Tibial artery (tissue), 4 donors: ENCODE measurements at regions not wholly inside any gene's neighbourhood (a gene's known extent, or its start where the extent isn't known, plus 50 kb on each side); places are given as distances from the start of the nearest gene placed in this dataset.

ENCODE experiments used
- DNase-seq, 2 donors: peaks; one replicate each; pipeline ENCODE4 v3.0.0-alpha.2; 2019
- H3K27ac ChIP-seq, 2 donors: fragments of 200-600 bp; sonication (generic) in 1 of 2; 1 replicate in 1 of 2; 2 replicates in 1 of 2; pipeline ENCODE4 v1.5.1; 2018 to 2019; ENCODE audit warnings: mild to moderate bottlenecking in 1 of 2
- H3K27me3 ChIP-seq, 2 donors: fragments of 200-600 bp; sonication (generic) in 1 of 2; one replicate each; pipeline versions ENCODE4 v1.5.1 to v1.6.0; 2016 to 2019
- H3K36me3 ChIP-seq, 3 donors: fragments of 200-600 bp; sonication (generic) in 2 of 3; one replicate each; pipeline ENCODE4 v1.5.1; 2016 to 2019; ENCODE audit warnings: mild to moderate bottlenecking in 2 of 3
- H3K4me1 ChIP-seq, 4 donors: fragments of 200-600 bp; sonication (generic) in 2 of 4; 1 replicate in 3 of 4; 2 replicates in 1 of 4; pipeline ENCODE4 v1.5.1; 2016 to 2019
- H3K4me3 ChIP-seq, 2 donors: fragments of 200-600 bp; sonication (generic) in 1 of 2; 1 replicate in 1 of 2; 2 replicates in 1 of 2; pipeline ENCODE4 v1.5.1; 2018 to 2019; ENCODE audit warnings: mild to moderate bottlenecking in 2 of 2
- H3K9me3 ChIP-seq, 3 donors: fragments of 200-600 bp; sonication (generic) in 1 of 3; one replicate each; pipeline ENCODE4 v1.5.1; 2016 to 2019
- intact Hi-C: fragments of 100-400 bp; cut with DNase I; formaldehyde crosslinking; loops from one replicate; pipeline ENCODE4 v1.15.0; 2023; ENCODE audit warnings: low total_unique reads
- TF ChIP-seq, protein P1 (sequence below), 2 experiments: fragments of 200-600 bp in 1 of 2; fragments of 450-650 bp in 1 of 2; IDR thresholded peaks; one replicate each; pipeline ENCODE4 v1.5.1; 2017 to 2019; ENCODE audit warnings: antibody characterized with exemption in 2 of 2, mild to moderate bottlenecking in 1 of 2, moderate library complexity in 1 of 2

DNA sequence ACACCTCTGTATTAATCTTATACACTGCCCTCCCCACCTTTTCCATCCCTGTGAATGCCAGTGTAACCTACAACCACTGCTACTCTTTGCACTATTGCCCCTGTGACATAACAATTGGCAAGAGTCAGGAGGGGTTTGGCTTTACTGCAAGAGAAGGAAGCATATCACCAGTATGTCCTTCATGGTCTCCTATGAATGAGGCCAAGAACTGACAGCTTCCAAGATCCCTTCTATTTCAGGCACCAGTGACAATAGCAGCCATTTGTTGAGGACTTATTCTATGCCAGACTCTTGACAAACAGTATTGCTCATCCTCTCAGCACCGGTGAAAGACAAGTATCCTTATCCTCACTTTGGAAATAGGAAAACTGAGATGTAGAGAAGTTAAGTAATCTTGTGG is 363.9 kb downstream of the MID1IP1 start:
- no peaks in the 10 kb centered on the region for H3K9me3 ChIP-seq
- H3K27ac ChIP-seq, result no peak overlapping the region
- H3K36me3 ChIP-seq, result no peaks in the 10 kb centered on the region
- H3K4me3 ChIP-seq, result no peak overlapping the region
- intact Hi-C loops, result no loop called here
- no peaks in the 10 kb centered on the region for H3K27me3 ChIP-seq
- DNase-seq, result no peak
- TF ChIP-seq, protein P1, sequence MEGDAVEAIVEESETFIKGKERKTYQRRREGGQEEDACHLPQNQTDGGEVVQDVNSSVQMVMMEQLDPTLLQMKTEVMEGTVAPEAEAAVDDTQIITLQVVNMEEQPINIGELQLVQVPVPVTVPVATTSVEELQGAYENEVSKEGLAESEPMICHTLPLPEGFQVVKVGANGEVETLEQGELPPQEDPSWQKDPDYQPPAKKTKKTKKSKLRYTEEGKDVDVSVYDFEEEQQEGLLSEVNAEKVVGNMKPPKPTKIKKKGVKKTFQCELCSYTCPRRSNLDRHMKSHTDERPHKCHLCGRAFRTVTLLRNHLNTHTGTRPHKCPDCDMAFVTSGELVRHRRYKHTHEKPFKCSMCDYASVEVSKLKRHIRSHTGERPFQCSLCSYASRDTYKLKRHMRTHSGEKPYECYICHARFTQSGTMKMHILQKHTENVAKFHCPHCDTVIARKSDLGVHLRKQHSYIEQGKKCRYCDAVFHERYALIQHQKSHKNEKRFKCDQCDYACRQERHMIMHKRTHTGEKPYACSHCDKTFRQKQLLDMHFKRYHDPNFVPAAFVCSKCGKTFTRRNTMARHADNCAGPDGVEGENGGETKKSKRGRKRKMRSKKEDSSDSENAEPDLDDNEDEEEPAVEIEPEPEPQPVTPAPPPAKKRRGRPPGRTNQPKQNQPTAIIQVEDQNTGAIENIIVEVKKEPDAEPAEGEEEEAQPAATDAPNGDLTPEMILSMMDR (IDR thresholded peaks at IDR 0.05), result no peak
- H3K4me1 ChIP-seq, result no peaks in the 10 kb centered on the region

DNA sequence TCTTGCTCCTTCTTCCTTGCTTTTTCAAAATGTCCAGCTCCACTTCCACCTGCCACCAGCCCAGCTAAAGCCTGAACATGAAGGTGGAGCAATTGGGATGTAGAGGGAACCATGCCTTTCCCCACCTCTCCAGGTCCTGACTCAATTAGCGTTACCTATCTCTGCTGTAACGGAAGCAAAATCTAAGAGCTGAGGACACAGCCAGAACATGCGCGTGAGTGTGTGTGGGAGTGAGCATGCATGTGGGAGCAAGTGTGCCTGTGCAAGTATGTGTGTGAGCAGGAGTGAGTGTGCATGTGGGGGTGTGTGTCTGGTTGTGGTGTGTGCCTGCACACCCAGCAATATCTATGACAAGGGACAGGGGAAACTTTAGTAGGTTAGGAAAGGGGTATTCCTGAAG is 364.5 kb downstream of the MID1IP1 start:
- H3K27me3 ChIP-seq, result no peaks in the 10 kb centered on the region
- TF ChIP-seq, protein P1 (IDR thresholded peaks at IDR 0.05), result no peak
- intact Hi-C loops, result no loop called here
- H3K9me3 ChIP-seq, result no peaks in the 10 kb centered on the region
- H3K4me3 ChIP-seq, result no peak overlapping the region
- DNase-seq, result no peak
- H3K27ac ChIP-seq, result no peak overlapping the region
- no peaks in the 10 kb centered on the region for H3K4me1 ChIP-seq
- no peaks in the 10 kb centered on the region for H3K36me3 ChIP-seq

DNA sequence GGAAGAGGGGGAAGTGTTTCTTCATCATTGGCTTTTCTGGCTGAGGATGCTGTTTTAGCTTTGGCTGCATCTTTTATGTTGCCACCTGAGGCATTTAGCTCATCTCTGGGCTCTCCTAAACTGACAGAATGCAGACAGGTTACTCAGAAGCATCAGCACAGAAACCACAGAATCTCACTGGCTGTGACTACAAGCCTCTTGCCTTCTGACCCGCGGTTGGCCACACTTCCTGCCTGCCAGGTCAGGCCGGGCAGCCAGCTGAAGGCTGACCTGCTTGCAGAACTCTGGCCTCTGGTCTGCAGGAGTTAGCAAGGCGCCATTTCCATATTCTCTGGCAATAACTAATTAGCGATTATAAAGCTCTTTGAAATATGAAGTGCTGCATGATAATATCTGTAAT is 366.5 kb downstream of the MID1IP1 start:
- TF ChIP-seq, protein P1 (IDR thresholded peaks at IDR 0.05), result no peak
- H3K27me3 ChIP-seq, result no peaks in the 10 kb centered on the region
- H3K27ac ChIP-seq, result no peak overlapping the region
- intact Hi-C loops, result no loop called here
- H3K4me3 ChIP-seq, result no peak overlapping the region
- no peak for DNase-seq
- no peaks in the 10 kb centered on the region for H3K36me3 ChIP-seq
- no peaks in the 10 kb centered on the region for H3K9me3 ChIP-seq
- H3K4me1 ChIP-seq, result no peaks in the 10 kb centered on the region

DNA sequence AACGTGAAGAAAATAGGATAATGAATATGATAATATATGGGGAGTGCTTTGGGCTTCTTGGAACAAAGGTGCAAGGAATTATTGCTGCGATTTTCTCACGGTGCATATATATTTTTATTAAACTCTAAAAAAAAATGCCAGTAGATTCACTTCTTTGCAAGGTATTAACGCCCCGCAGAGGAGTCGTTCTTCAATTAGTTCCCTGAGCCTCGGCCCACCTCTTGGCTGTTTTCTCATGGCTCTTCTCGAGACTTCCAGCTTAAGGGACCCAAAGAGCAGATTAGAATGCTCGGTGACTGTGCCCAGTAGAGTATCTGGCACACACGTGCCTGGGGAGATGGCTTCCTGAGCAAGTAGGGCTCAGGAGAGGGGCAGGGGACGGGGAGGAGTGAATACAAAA is 367.4 kb downstream of the MID1IP1 start:
- no peak for DNase-seq
- H3K36me3 ChIP-seq, result no peaks in the 10 kb centered on the region
- H3K4me3 ChIP-seq, result no peak overlapping the region
- no peak overlapping the region for H3K27ac ChIP-seq
- H3K9me3 ChIP-seq, result no peaks in the 10 kb centered on the region
- no peaks in the 10 kb centered on the region for H3K27me3 ChIP-seq
- no peaks in the 10 kb centered on the region for H3K4me1 ChIP-seq
- intact Hi-C loops, result no loop called here
- TF ChIP-seq, protein P1 (IDR thresholded peaks at IDR 0.05), result no peak

DNA sequence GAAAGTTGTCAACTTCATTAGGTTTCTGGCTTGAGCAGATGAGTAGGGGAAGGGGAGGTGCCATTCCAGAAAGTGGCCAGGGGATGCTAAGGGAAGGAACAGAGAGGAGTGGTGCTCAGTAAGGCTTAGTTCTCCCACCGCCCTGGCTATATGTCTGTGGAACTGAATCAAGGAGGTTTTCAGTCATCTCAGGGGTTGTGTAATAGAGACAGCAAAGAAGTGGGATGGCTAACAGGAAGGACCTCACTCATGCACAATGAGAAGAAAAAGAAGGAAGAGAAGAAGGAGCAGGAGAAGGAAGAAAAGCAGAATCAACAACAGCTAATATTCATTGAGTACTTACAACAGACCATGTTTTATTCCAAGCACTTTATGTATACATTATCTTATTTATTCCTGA is 368.7 kb downstream of the MID1IP1 start:
- Histone ChIP-seq H3K4me1 (no peaks in the 10 kb centered on the region), H3K27me3 (no peaks in the 10 kb centered on the region), H3K27ac (no peak overlapping the region), H3K9me3 (no peaks in the 10 kb centered on the region), H3K4me3 (no peak overlapping the region), H3K36me3 (no peaks in the 10 kb centered on the region)
- intact Hi-C loops, result no loop called here
- TF ChIP-seq, protein P1 (IDR thresholded peaks at IDR 0.05), result no peak
- no peak for DNase-seq

DNA sequence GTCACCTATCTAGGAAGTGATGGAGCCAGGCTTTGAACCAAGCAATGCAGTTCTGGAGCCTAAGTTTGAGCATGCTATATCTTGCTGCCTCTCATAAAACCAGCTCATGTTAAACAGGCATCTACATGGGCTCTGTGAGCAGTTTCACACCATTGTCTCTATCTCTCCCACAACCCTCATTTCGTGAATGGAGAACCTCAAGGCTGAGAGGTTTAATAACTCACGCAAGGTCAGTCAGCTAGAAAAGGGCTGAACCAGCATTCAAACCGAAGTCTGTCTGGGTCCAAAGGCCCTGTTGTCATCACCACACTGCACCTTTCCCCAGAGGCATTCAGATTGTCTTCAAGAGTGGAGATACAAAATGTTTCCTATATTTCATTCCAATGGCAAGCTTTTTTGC is 369.2 kb downstream of the MID1IP1 start:
- no peaks in the 10 kb centered on the region for H3K27me3 ChIP-seq
- no peak for DNase-seq
- intact Hi-C loops, result no loop called here
- no peak overlapping the region for H3K27ac ChIP-seq
- H3K9me3 ChIP-seq, result no peaks in the 10 kb centered on the region
- no peaks in the 10 kb centered on the region for H3K36me3 ChIP-seq
- TF ChIP-seq, protein P1 (IDR thresholded peaks at IDR 0.05), result no peak
- H3K4me3 ChIP-seq, result no peak overlapping the region
- H3K4me1 ChIP-seq, result no peaks in the 10 kb centered on the region
